GM23338 (cell line): ENCODE measurements at regions not wholly inside any gene's neighbourhood (a gene's known extent, or its start where the extent isn't known, plus 50 kb on each side); places are given as distances from the start of the nearest gene placed in this dataset.

Experiments used
- ATAC-seq: fragments of 200-7000 bp; cut with Tn5 transposase; 3 replicates; pipeline ENCODE4 v1.9.1; 2020
- DNase-seq: peaks from one replicate; pipeline ENCODE4 v3.0.0-alpha.2; 2015; ENCODE audit warnings: low spot score
- H2AFZ ChIP-seq: fragments of 200-600 bp; sonication (generic); 2 replicates; pipeline ENCODE4 v1.8.0; 2016; ENCODE audit warnings: antibody characterized with exemption, mild to moderate bottlenecking, moderate library complexity
- H3F3A ChIP-seq: fragments of 200-600 bp; sonication (generic); replicated peaks from 2 replicates; pipeline ENCODE4 v1.8.0; 2017; ENCODE audit warnings: antibody characterized with exemption, mixed run types, low read depth
- H3K27ac ChIP-seq: fragments of 200-600 bp; sonication (generic); 2 replicates; pipeline ENCODE4 v1.6.1; 2016; ENCODE audit warnings: low read depth
- H3K27me3 ChIP-seq: fragments of 200-600 bp; sonication (generic); 2 replicates; pipeline ENCODE4 v1.8.0; 2016; ENCODE audit warnings: mild to moderate bottlenecking, mixed run types, moderate library complexity; ENCODE audit not compliant: insufficient read depth
- H3K36me3 ChIP-seq: fragments of 200-600 bp; sonication (generic); 2 replicates; pipeline ENCODE4 v1.8.0; 2016; ENCODE audit warnings: mild to moderate bottlenecking; ENCODE audit not compliant: insufficient read depth
- H3K4me1 ChIP-seq: fragments of 200-600 bp; sonication (generic); 2 replicates; pipeline ENCODE4 v1.8.0; 2016; ENCODE audit warnings: mild to moderate bottlenecking, moderate library complexity; ENCODE audit not compliant: insufficient read depth
- H3K4me2 ChIP-seq: fragments of 200-600 bp; sonication (generic); 2 replicates; pipeline ENCODE4 v1.7.1; 2017; ENCODE audit warnings: mixed run types
- H3K4me3 ChIP-seq: fragments of 200-600 bp; sonication (generic); 2 replicates; pipeline ENCODE4 v1.6.1; 2016; ENCODE audit warnings: mixed run types
- H3K79me2 ChIP-seq: fragments of 200-600 bp; sonication (generic); replicated peaks from 2 replicates; pipeline ENCODE4 v1.8.0; 2017; ENCODE audit warnings: mild to moderate bottlenecking; ENCODE audit not compliant: insufficient read depth
- H3K9me2 ChIP-seq: fragments of 200-600 bp; sonication (generic); 2 replicates; pipeline ENCODE4 v1.8.0; 2017; ENCODE audit not compliant: insufficient read depth
- H4K20me1 ChIP-seq: fragments of 200-600 bp; sonication (generic); replicated peaks from 2 replicates; pipeline ENCODE4 v1.8.0; 2017; ENCODE audit warnings: mild to moderate bottlenecking; ENCODE audit not compliant: insufficient read depth
- H3K27ac Mint-ChIP-seq: 2 replicates; pipeline ENCODE4 v1.8.0; 2020; ENCODE audit warnings: inconsistent platforms, mild to moderate bottlenecking, moderate library complexity, mixed read lengths
- H3K27me3 Mint-ChIP-seq: 3 replicates; pipeline ENCODE4 v1.8.0; 2022; ENCODE audit warnings: low read depth, mild to moderate bottlenecking, moderate library complexity, mixed read lengths, inconsistent platforms; ENCODE audit not compliant: insufficient read depth, poor library complexity
- H3K36me3 Mint-ChIP-seq: 3 replicates; pipeline ENCODE4 v1.8.0; 2021; ENCODE audit warnings: low read depth, mild to moderate bottlenecking, inconsistent platforms, moderate library complexity, mixed read lengths
- H3K4me1 Mint-ChIP-seq: 3 replicates; pipeline ENCODE4 v1.8.0; 2020; ENCODE audit warnings: mild to moderate bottlenecking, inconsistent platforms, mixed read lengths
- H3K4me3 Mint-ChIP-seq: 3 replicates; pipeline ENCODE4 v1.8.0; 2021; ENCODE audit warnings: moderate library complexity, mild to moderate bottlenecking, inconsistent platforms, mixed read lengths
- H3K9me3 Mint-ChIP-seq: 3 replicates; pipeline ENCODE4 v1.8.0; 2020; ENCODE audit warnings: moderate library complexity, mild to moderate bottlenecking, inconsistent platforms, mixed read lengths
- CTCF ChIP-seq, 2 experiments: fragments of 200-600 bp in 1 of 2; sonication (generic) in 1 of 2; conservative IDR thresholded peaks; 2 replicates each; pipeline versions ENCODE4 v1.5.1 to v1.6.1; 2016 to 2017; ENCODE audit warnings: antibody characterized with exemption in 2 of 2, low read depth in 2 of 2, mild to moderate bottlenecking in 2 of 2, moderate library complexity in 1 of 2
- NANOG ChIP-seq: IDR thresholded peaks from 2 replicates; pipeline ENCODE4 v1.6.1; 2016; ENCODE audit warnings: antibody characterized with exemption, borderline replicate concordance
- REST ChIP-seq: IDR thresholded peaks from one replicate; pipeline ENCODE4 v1.6.1; 2018; ENCODE audit warnings: antibody characterized with exemption; ENCODE audit not compliant: unreplicated experiment
- STAT1 ChIP-seq: IDR thresholded peaks from one replicate; pipeline ENCODE4 v1.6.1; 2016; ENCODE audit warnings: antibody characterized with exemption; ENCODE audit not compliant: unreplicated experiment
- ZNF331 ChIP-seq: fragments of 250-450 bp; sonication (Bioruptor Pico); IDR thresholded peaks from 2 replicates; pipeline ENCODE4 v1.5.0; 2020; ENCODE audit warnings: low read depth, mild to moderate bottlenecking, moderate library complexity

- Histone ChIP-seq H3K79me2 (no peaks in the 10 kb centered on the region), H3K4me1 (peaks cover 5% of the 10 kb centered on the region; the same call in 1 of the 2 replicates), H2AFZ (no peak overlapping the region), H3K4me2 (no peak overlapping the region), H3K4me3 (no peak overlapping the region), H3K27me3 (no peaks in the 10 kb centered on the region), H3F3A (no peaks in the 10 kb centered on the region), H3K27ac (no peak overlapping the region), H3K36me3 (no peaks in the 10 kb centered on the region), H4K20me1 (no peaks in the 10 kb centered on the region), H3K9me2 (peaks cover 3% of the 10 kb centered on the region)
- Mint-ChIP-seq H3K36me3 (no peaks in the 10 kb centered on the region; the same call in 2 of the 3 replicates), H3K27ac (no peak overlapping the region), H3K27me3 (peaks cover 5% of the 10 kb centered on the region), H3K9me3 (no peaks in the 10 kb centered on the region; the same call in 2 of the 3 replicates), H3K4me3 (no peak overlapping the region), H3K4me1 (peaks cover 6% of the 10 kb centered on the region; the same call in 2 of the 3 replicates)
- no peak for TF ChIP-seq STAT1
- ATAC-seq: no peak
- DNase-seq: no peak
These were observed 361.1 kb upstream of the TMPRSS15 start for GRCh38 chr21:18764720-18765119.

GRCh38 chr21:18769599-18769998 is 366.0 kb upstream of the TMPRSS15 start:
- H3K79me2 ChIP-seq: no peaks in the 10 kb centered on the region
- H3K4me3 ChIP-seq: no peak overlapping the region
- TF ChIP-seq NANOG (no peak), CTCF (conservative IDR thresholded peaks at IDR 0.05; ENCODE audit: low read depth in 2 of 2) (no peak), ZNF331 (CRISPR knock-in tag) (no peak), STAT1 (no peak), REST (no peak)
- DNase-seq (no peak), ATAC-seq (no peak)
- no peak overlapping the region for H3K27ac ChIP-seq
- H4K20me1 ChIP-seq: no peaks in the 10 kb centered on the region
- H2AFZ ChIP-seq: no peak overlapping the region
- no peaks in the 10 kb centered on the region for H3F3A ChIP-seq
- H3K27me3 Mint-ChIP-seq: peaks cover 3% of the 10 kb centered on the region
- H3K4me2 ChIP-seq: no peak overlapping the region
- H3K4me1 ChIP-seq: no peaks in the 10 kb centered on the region
- no peaks in the 10 kb centered on the region; the same call in 1 of the 2 replicates for H3K9me2 ChIP-seq
- no peaks in the 10 kb centered on the region for H3K36me3 ChIP-seq
- peaks cover 1% of the 10 kb centered on the region; the same call in 2 of the 3 replicates for H3K36me3 Mint-ChIP-seq
- H3K9me3 Mint-ChIP-seq: no peaks in the 10 kb centered on the region; the same call in 2 of the 3 replicates
- H3K4me3 Mint-ChIP-seq: no peak overlapping the region
- H3K27me3 ChIP-seq: no peaks in the 10 kb centered on the region
- H3K27ac Mint-ChIP-seq: no peak overlapping the region
- H3K4me1 Mint-ChIP-seq: no peaks in the 10 kb centered on the region
